Right lobe of liver (tissue), 4 donors: ENCODE measurements at regions not wholly inside any gene's neighbourhood (a gene's known extent, or its start where the extent isn't known, plus 50 kb on each side); places are given as distances from the start of the nearest gene placed in this dataset.

Experiments
- POLR2A ChIP-seq: fragments of 450-650 bp; IDR thresholded peaks from one replicate; pipeline ENCODE4 v1.6.1; 2017; ENCODE audit warnings: antibody characterized with exemption, mild to moderate bottlenecking
- TF ChIP-seq, protein P1 (sequence below), 4 donors: fragments of 200-600 bp in 3 of 4; fragments of 450-650 bp in 1 of 4; IDR thresholded peaks; one replicate each; pipeline versions ENCODE4 v1.5.1 to v1.8.0; 2016 to 2022; ENCODE audit warnings: antibody characterized with exemption in 4 of 4, mild to moderate bottlenecking in 2 of 4
- donor health status: DM: no; HTN: no; CAD: no.
- donor health status: DM: no; HTN: no; CAD: no.
- donor health status: DM: no; HTN: yes; CAD: no.

DNA sequence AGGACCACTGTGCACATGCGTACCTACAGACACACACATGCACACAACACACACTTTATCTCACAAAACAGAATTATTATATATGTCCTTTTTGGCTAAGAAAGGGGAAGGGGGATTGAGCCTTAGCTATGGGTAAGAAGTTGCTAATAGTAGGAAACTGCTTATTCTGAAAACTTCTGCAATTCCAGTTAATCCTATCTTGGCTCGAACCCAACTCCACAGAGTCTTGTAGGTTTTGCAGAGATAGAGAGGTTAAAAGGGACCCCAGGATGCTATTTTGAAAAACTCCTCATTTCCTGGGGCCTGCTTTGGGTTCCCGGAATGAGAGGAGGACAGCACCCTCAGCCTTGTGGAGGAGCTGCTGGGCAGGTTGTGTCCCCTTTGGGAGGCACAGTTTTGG lies 233.8 kb downstream of the CLIC5 start:
- TF ChIP-seq, protein P1, sequence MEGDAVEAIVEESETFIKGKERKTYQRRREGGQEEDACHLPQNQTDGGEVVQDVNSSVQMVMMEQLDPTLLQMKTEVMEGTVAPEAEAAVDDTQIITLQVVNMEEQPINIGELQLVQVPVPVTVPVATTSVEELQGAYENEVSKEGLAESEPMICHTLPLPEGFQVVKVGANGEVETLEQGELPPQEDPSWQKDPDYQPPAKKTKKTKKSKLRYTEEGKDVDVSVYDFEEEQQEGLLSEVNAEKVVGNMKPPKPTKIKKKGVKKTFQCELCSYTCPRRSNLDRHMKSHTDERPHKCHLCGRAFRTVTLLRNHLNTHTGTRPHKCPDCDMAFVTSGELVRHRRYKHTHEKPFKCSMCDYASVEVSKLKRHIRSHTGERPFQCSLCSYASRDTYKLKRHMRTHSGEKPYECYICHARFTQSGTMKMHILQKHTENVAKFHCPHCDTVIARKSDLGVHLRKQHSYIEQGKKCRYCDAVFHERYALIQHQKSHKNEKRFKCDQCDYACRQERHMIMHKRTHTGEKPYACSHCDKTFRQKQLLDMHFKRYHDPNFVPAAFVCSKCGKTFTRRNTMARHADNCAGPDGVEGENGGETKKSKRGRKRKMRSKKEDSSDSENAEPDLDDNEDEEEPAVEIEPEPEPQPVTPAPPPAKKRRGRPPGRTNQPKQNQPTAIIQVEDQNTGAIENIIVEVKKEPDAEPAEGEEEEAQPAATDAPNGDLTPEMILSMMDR (IDR thresholded peaks at IDR 0.05) = no peak
- no peak for TF ChIP-seq POLR2A
